IMR-90 (cell line): ENCODE measurements at regions not wholly inside any gene's neighbourhood (a gene's known extent, or its start where the extent isn't known, plus 50 kb on each side); places are given as distances from the start of the nearest gene placed in this dataset.

Experiments used
- ATAC-seq: fragments of 200-7000 bp; cut with Tn5 transposase; 2 replicates; pipeline ENCODE4 v1.9.1; 2020; ENCODE audit warnings: low read depth, mild to moderate bottlenecking, moderate library complexity
- BruUV-seq: library from RNA; stranded (reverse); fragments of 400-500 nt; replicated peaks from 2 replicates; lab custom pipeline; 2021; lab: Mats Ljungman, UMichigan
- CTCF ChIA-PET: fragments of 300-600 bp; formaldehyde crosslinking; extraction: SDS; loops from one replicate; lab custom pipeline; 2021; ENCODE audit warnings: antibody characterized with exemption; lab: Yijun Ruan, JAX
- POLR2A ChIA-PET: fragments of 300-600 bp; sonication (Branson Sonifier 250); formaldehyde crosslinking; loops from one replicate; lab custom pipeline; 2022; ENCODE audit warnings: antibody characterized with exemption; ENCODE audit not compliant: unreplicated experiment; lab: Charles Lee
- DNase-seq: peaks from one replicate; pipeline ENCODE4 v3.0.0; 2013
- H2AFZ ChIP-seq: replicated peaks from 2 replicates; pipeline ENCODE3; 2013; ENCODE audit warnings: low read length, mild to moderate bottlenecking; ENCODE audit not compliant: poor library complexity
- H2AK5ac ChIP-seq: 2 replicates; pipeline ENCODE4 v1.6.1; 2013; ENCODE audit warnings: low read depth, low read length, inconsistent platforms
- H2AK9ac ChIP-seq: replicated peaks from 2 replicates; pipeline ENCODE3; 2013; ENCODE audit warnings: mild to moderate bottlenecking, low read depth, low read length, moderate library complexity; ENCODE audit not compliant: poor library complexity
- H2BK120ac ChIP-seq: 2 replicates; pipeline ENCODE4 v1.6.1; 2013; ENCODE audit warnings: low read depth, low read length, inconsistent platforms
- H2BK15ac ChIP-seq: 3 replicates; pipeline ENCODE4 v1.6.1; 2013; ENCODE audit warnings: low read depth, low read length, inconsistent platforms
- H2BK20ac ChIP-seq: 2 replicates; pipeline ENCODE4 v1.6.1; 2013; ENCODE audit warnings: low read depth, mild to moderate bottlenecking, inconsistent platforms, low read length, moderate library complexity
- H2BK5ac ChIP-seq: 2 replicates; pipeline ENCODE4 v1.6.1; 2013; ENCODE audit warnings: mild to moderate bottlenecking, low read depth, low read length, inconsistent platforms; ENCODE audit not compliant: poor library complexity, severe bottlenecking
- H3K14ac ChIP-seq: replicated peaks from 2 replicates; pipeline ENCODE4 v1.6.1; 2013; ENCODE audit warnings: low read depth, low read length, inconsistent platforms
- H3K18ac ChIP-seq: 2 replicates; pipeline ENCODE4 v1.6.1; 2013; ENCODE audit warnings: low read depth, low read length, control low read depth
- H3K23ac ChIP-seq: 2 replicates; pipeline ENCODE4 v1.6.1; 2013; ENCODE audit warnings: low read depth, low read length, inconsistent platforms
- H3K27ac ChIP-seq: 2 replicates; pipeline ENCODE4 v1.5.1; 2013; ENCODE audit warnings: mild to moderate bottlenecking, control low read depth, low read length; ENCODE audit not compliant: insufficient read depth
- H3K27me3 ChIP-seq: 2 replicates; pipeline ENCODE4 v1.6.1; 2013; ENCODE audit warnings: low read length; ENCODE audit not compliant: control insufficient read depth, insufficient read depth
- H3K36me3 ChIP-seq: 2 replicates; pipeline ENCODE4 v1.6.1; 2013; ENCODE audit warnings: low read length, mixed read lengths; ENCODE audit not compliant: control insufficient read depth, insufficient read depth
- H3K4ac ChIP-seq: 2 replicates; pipeline ENCODE4 v1.6.1; 2013; ENCODE audit warnings: low read depth, low read length, inconsistent platforms
- H3K4me1 ChIP-seq: 2 replicates; pipeline ENCODE4 v1.6.1; 2013; ENCODE audit warnings: low read length, mixed read lengths; ENCODE audit not compliant: control insufficient read depth, insufficient read depth
- H3K4me2 ChIP-seq: 2 replicates; pipeline ENCODE4 v1.6.1; 2013; ENCODE audit warnings: low read depth, mild to moderate bottlenecking, control low read depth, low read length, moderate library complexity
- H3K4me3 ChIP-seq: 2 replicates; pipeline ENCODE4 v1.5.1; 2013; ENCODE audit warnings: low read depth, mild to moderate bottlenecking, control low read depth, low read length, moderate library complexity; ENCODE audit not compliant: insufficient read depth
- H3K56ac ChIP-seq: 2 replicates; pipeline ENCODE4 v1.6.1; 2013; ENCODE audit warnings: low read length, inconsistent platforms; ENCODE audit not compliant: insufficient read depth; ENCODE audit errors: extremely low read depth
- H3K79me1 ChIP-seq, 2 experiments: 2 replicates each; pipeline ENCODE4 v1.6.1; 2013; ENCODE audit warnings: low read length in 2 of 2, inconsistent platforms in 1 of 2, low read depth in 1 of 2
- H3K9ac ChIP-seq: 2 replicates; pipeline ENCODE4 v1.6.1; 2013; ENCODE audit warnings: low read depth, low read length, control low read depth
- H3K9me1 ChIP-seq: 2 replicates; pipeline ENCODE4 v1.6.1; 2013; ENCODE audit warnings: low read length, inconsistent platforms; ENCODE audit not compliant: insufficient read depth
- H3K9me3 ChIP-seq: 2 replicates; pipeline ENCODE4 v1.6.1; 2013; ENCODE audit warnings: low read length; ENCODE audit not compliant: control insufficient read depth, insufficient read depth
- H4K20me1 ChIP-seq: 2 replicates; pipeline ENCODE4 v1.6.1; 2013; ENCODE audit warnings: low read length, inconsistent platforms; ENCODE audit not compliant: insufficient read depth
- H4K5ac ChIP-seq: 2 replicates; pipeline ENCODE4 v1.6.1; 2013; ENCODE audit warnings: mild to moderate bottlenecking, low read depth, low read length, control low read depth
- H4K8ac ChIP-seq, 2 experiments: 2 replicates each; pipeline ENCODE4 v1.6.1; 2013; ENCODE audit warnings: low read depth in 2 of 2, low read length in 2 of 2, control low read depth in 1 of 2, inconsistent platforms in 1 of 2
- H4K91ac ChIP-seq: 2 replicates; pipeline ENCODE4 v1.6.1; 2013; ENCODE audit warnings: low read depth, low read length, inconsistent platforms; ENCODE audit not compliant: insufficient read depth
- CEBPB ChIP-seq: IDR thresholded peaks from 2 replicates; pipeline ENCODE4 v1.6.1; 2012; ENCODE audit warnings: low read depth, low read length, improper control_type of control experiment
- MAFK ChIP-seq: IDR thresholded peaks from 2 replicates; pipeline ENCODE4 v1.6.1; 2012; ENCODE audit warnings: low read depth, low read length, improper control_type of control experiment
- MAZ ChIP-seq: IDR thresholded peaks from 2 replicates; pipeline ENCODE4 v1.6.1; 2012; ENCODE audit warnings: low read depth, mild to moderate bottlenecking, low read length, improper control_type of control experiment, moderate library complexity, borderline replicate concordance
- POLR2A ChIP-seq: IDR thresholded peaks from 2 replicates; pipeline ENCODE4 v1.6.1; 2012; ENCODE audit warnings: mild to moderate bottlenecking, low read depth, low read length
- RCOR1 ChIP-seq: IDR thresholded peaks from 2 replicates; pipeline ENCODE4 v1.6.1; 2012; ENCODE audit warnings: mild to moderate bottlenecking, low read length, improper control_type of control experiment; ENCODE audit not compliant: insufficient replicate concordance
- dilution Hi-C: fragments of 300-500 bp; cut with HindIII; formaldehyde crosslinking; loops from one replicate; pipeline ENCODE4 v1.14.3; 2018; ENCODE audit warnings: low sequenced_read_pairs; ENCODE audit not compliant: unreplicated experiment
- in situ Hi-C: fragments of 300-500 bp; cut with MboI; formaldehyde crosslinking; loops from 3 replicates; pipeline ENCODE4 v1.14.3; 2019; ENCODE audit warnings: low sequenced_read_pairs, inconsistent platforms, mixed read lengths
- intact Hi-C: fragments of 100-400 bp; cut with micrococcal nuclease; formaldehyde crosslinking; loops from 2 replicates; pipeline ENCODE4 v1.10.0; 2022
- TF ChIP-seq, protein P1 (sequence below): fragments of 150-350 bp; IDR thresholded peaks from 2 replicates; pipeline ENCODE4 v1.6.1; 2016; ENCODE audit warnings: low read depth, mild to moderate bottlenecking, low read length, moderate library complexity, borderline replicate concordance
- TF ChIP-seq, protein P2 (sequence below): conservative IDR thresholded peaks from 2 replicates; pipeline ENCODE4 v1.5.1; 2012; ENCODE audit warnings: mild to moderate bottlenecking, low read depth, low read length, improper control_type of control experiment
- TF ChIP-seq, protein P3 (sequence below): fragments of 150-350 bp; IDR thresholded peaks from 2 replicates; pipeline ENCODE4 v1.6.1; 2017; ENCODE audit warnings: mild to moderate bottlenecking, antibody characterized with exemption, low read length, low read depth

DNA sequence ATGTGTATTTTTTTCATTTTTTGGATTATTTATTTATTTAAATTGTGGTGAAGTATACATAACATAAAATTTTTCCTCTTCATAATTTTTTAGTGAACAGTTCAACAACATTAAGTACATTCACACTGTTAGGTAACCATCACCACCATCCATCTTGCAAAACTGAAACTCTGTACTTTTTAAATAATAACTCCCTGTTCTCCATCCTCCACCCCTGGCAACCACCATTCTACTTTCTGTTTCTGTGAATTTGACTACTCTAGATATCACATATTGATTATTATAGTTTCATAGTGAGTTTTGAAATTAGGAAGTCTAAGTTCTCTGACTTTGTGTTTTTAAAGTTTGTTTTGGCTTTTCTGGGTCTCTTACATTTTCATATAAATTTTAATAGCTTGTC lies 89.3 kb upstream of the STX18 start:
- Histone ChIP-seq H3K14ac (no peak overlapping the region), H3K18ac (no peak overlapping the region), H2BK15ac (no peak overlapping the region), H2AFZ (no peak overlapping the region), H2BK120ac (no peak overlapping the region), H3K4me1 (no peaks in the 10 kb centered on the region), H3K36me3 (no peaks in the 10 kb centered on the region), H3K23ac (no peak overlapping the region), H4K5ac (no peak overlapping the region), H3K4me2 (no peak overlapping the region), H2AK9ac (no peak overlapping the region), H3K27ac (no peak overlapping the region), H3K9me1 (no peaks in the 10 kb centered on the region), H3K4me3 (no peak overlapping the region), H3K79me1 (no peaks in the 10 kb centered on the region), H4K8ac (no peak overlapping the region), H3K9me3 (no peaks in the 10 kb centered on the region), H3K9ac (no peak overlapping the region), H3K56ac (no peak overlapping the region), H4K91ac (no peak overlapping the region), H2BK5ac (no peak overlapping the region), H4K20me1 (no peaks in the 10 kb centered on the region), H2AK5ac (no peak overlapping the region), H3K4ac (no peak overlapping the region), H2BK20ac (no peak overlapping the region), H3K27me3 (no peaks in the 10 kb centered on the region)
- TF ChIP-seq MAZ (no peak), RCOR1 (no peak), CEBPB (no peak), POLR2A (no peak), MAFK (no peak)
- TF ChIP-seq, protein P1, sequence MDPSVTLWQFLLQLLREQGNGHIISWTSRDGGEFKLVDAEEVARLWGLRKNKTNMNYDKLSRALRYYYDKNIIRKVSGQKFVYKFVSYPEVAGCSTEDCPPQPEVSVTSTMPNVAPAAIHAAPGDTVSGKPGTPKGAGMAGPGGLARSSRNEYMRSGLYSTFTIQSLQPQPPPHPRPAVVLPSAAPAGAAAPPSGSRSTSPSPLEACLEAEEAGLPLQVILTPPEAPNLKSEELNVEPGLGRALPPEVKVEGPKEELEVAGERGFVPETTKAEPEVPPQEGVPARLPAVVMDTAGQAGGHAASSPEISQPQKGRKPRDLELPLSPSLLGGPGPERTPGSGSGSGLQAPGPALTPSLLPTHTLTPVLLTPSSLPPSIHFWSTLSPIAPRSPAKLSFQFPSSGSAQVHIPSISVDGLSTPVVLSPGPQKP = no peak
- TF ChIP-seq, protein P2, sequence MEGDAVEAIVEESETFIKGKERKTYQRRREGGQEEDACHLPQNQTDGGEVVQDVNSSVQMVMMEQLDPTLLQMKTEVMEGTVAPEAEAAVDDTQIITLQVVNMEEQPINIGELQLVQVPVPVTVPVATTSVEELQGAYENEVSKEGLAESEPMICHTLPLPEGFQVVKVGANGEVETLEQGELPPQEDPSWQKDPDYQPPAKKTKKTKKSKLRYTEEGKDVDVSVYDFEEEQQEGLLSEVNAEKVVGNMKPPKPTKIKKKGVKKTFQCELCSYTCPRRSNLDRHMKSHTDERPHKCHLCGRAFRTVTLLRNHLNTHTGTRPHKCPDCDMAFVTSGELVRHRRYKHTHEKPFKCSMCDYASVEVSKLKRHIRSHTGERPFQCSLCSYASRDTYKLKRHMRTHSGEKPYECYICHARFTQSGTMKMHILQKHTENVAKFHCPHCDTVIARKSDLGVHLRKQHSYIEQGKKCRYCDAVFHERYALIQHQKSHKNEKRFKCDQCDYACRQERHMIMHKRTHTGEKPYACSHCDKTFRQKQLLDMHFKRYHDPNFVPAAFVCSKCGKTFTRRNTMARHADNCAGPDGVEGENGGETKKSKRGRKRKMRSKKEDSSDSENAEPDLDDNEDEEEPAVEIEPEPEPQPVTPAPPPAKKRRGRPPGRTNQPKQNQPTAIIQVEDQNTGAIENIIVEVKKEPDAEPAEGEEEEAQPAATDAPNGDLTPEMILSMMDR = no peak
- TF ChIP-seq, protein P3, sequence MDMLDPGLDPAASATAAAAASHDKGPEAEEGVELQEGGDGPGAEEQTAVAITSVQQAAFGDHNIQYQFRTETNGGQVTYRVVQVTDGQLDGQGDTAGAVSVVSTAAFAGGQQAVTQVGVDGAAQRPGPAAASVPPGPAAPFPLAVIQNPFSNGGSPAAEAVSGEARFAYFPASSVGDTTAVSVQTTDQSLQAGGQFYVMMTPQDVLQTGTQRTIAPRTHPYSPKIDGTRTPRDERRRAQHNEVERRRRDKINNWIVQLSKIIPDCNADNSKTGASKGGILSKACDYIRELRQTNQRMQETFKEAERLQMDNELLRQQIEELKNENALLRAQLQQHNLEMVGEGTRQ = no peak
- in situ Hi-C loops (no loop called here), dilution Hi-C loops (no loop called here), intact Hi-C loops (no loop called here)
- POLR2A ChIA-PET = no interaction called here
- DNase-seq (no peak), ATAC-seq (no peak)
- CTCF ChIA-PET = no interaction called here
- BruUV-seq = no TSS peak
